ENCODE measurements at regions not wholly inside any gene's neighbourhood (a gene's known extent, or its start where the extent isn't known, plus 50 kb on each side); places are given as distances from the start of the nearest gene placed in this dataset.

GRCh38 chr12:4152145-4152795, 121.3 kb upstream of the CCND2 start:
- no peak for TF ChIP-seq CTCF (IDR thresholded peaks at IDR 0.05)
- no peak for TF ChIP-seq POLR2A (IDR thresholded peaks at IDR 0.05)
